IPS DF 4.7 (cell line): ENCODE measurements at regions not wholly inside any gene's neighbourhood (a gene's known extent, or its start where the extent isn't known, plus 50 kb on each side); places are given as distances from the start of the nearest gene placed in this dataset.

Experiments
- DNase-seq: peaks from one replicate; pipeline ENCODE4 v3.0.0-alpha.2; 2013; ENCODE audit warnings: low spot score; ENCODE audit errors: extremely low read depth

GRCh38 chr15:70334286-70334685 is 236.6 kb upstream of the TLE3 start:
- DNase-seq = no peak

- no peak for DNase-seq
Observed at GRCh38 chr15:70329179-70329578, 231.5 kb upstream of the TLE3 start.

DNA sequence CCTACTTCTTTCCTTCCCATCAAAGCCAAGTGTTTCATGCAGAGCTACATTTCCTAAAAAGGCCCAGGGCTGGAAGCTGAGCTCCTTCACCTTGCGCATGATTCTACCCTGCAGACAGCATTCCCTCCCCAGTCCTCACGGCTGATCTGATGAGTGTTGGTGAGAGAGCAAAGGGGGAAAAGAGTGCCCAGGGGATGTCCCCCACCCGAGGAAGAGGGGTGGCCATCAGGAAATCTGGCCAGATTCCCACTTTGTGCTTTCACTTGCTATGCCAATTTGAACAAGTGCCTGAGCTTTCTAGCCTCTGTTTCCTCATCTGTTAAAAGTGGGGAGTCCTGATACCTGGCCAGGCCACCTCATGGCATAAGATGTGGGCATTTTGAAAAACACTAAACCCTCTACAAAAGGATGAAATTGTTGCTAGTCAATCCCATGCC is 231.0 kb upstream of the TLE3 start:
- no peak for DNase-seq

DNA sequence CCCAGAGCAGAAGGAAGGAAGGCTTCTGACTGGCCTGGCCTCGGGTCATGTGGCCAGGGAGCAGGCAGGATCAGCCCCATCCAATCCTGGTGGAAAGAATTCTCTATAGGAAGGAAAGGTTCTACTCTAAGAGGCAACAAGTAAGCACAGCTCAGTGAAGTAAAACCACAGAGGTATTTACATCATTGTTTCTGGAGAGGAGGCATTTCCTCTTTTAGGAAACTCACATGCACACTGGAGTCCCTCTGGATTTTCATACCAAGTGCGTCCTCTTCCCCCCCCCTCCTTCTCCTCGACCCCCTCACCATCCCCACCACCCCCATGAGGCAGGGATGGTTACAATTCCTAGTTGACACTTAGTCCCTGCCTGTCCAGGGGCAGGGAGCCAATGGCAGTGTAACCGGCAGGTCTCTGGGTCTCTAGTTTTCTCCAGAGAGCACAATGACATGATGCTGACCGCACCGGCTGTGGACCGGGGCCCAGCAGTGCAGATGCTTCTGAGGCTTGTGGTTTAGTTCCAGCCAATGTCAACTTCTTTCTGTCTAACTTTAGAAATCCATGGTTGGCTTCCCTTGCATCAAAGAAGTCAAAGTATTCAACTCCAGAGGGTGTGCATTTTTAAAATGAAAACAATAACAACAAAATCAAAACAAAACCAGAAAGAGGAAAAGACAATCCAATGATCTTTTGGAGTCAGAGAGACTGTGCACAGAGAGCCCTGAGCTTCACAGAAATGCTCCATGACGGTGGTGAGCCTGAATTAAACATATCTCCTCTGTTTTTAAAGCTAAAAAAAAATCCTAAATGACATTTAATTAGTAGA is 230.3 kb upstream of the TLE3 start:
- no peak for DNase-seq

DNA sequence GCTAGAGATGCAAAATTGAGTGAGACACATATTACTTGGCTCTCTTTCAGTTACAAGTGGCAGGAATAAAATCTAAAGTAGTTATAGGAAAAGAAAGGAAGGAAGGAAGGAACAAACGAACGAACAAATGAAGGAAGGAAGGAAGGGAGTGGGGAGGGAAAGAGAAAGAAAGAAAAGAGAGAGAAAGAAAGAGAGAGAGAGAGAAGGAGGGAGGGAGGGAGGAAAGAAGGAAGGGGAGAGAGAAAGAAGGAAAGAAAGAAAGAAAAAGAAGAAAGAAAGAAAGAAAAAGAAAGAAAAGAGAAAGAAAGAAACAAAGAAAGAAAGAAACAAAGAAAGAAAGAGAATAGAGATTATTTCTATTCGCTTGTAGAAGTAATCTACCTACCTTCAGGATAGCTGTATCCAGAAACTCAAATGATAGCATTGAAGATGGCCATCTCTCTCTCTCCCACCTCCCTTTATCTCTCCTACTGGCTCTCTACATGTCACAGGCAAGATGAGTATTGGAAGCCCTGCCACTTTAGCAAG is 229.7 kb upstream of the TLE3 start:
- DNase-seq = no peak

DNA sequence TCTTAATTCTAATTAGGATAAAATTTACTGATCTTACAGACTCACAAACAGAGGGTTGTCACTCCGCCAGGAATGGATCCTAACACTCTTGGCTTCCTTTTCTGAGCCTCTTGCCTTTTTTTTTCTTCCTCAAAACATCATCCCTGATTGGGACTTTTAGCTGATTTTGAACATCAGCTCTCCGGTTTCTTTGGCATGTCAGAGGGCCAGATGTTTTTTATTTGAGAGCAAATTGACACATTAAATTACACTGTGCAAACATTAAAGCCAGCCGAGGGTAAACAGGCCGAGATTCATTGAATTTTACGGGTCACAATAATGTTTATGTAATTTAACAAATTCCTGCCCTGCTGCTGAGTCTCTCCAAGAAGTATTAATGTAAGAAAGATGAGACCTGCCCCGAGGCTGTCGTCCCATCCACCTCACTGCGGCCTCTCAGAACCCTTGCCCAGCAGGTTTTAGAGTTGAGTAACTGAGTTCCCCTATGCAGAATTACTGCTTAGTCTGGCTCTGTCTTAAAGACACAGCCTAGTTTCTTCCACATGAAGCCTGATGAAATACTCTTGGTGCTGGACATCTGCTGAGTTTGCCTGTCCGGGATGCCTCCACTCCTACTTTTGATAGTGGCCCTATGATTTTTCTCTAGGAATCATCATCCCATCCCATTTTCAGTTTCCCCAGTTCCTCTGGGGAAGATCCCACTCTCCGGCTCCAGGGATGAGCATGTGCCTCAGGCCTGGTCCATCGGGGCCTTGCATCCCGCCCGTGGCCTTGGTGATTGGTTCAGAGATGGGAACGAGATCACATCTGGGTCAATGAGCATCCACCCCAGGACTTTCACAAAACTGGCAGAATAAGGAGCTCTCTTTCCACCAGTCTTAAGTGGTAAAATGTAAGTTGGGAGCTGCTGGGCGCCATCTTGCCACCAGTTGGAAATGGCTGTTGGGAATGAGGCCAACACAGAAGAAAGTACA is 226.6 kb upstream of the TLE3 start:
- DNase-seq = no peak

DNA sequence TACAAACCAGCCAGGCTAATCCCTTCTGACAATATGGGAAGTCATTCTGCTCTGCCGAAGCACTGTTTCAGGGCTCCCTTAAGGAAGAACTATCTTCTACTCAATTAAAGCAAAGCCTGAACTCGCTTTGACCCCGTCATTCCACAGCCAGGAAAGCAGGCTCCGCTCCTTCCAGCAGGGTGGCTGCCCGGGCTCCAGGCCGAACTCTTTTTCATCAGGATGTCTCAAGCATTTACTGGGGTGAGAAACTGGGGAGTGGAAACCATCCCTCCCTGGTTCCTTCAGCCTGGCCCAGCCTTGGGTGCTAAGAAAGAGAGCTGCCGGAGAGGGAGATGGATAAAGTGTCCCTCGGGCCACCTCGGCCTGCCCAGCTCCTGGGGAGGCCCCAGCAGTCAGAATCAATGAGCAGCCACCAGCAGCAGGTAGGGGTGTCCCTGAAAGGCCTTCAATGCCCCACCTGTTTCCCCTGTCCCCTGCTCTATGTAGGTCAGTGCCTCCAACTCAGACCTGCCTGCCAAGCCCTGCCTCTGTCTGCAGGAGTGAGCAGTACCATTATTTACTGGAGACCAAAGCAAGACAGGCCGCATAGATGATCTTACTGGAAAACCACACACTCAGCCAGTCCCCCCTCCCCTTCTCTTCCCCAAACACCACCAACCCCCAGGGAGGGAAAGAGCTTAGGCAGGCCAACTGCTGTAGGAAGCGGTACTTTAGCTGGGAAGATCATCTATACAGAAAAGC is 225.6 kb upstream of the TLE3 start:
- no peak for DNase-seq

DNA sequence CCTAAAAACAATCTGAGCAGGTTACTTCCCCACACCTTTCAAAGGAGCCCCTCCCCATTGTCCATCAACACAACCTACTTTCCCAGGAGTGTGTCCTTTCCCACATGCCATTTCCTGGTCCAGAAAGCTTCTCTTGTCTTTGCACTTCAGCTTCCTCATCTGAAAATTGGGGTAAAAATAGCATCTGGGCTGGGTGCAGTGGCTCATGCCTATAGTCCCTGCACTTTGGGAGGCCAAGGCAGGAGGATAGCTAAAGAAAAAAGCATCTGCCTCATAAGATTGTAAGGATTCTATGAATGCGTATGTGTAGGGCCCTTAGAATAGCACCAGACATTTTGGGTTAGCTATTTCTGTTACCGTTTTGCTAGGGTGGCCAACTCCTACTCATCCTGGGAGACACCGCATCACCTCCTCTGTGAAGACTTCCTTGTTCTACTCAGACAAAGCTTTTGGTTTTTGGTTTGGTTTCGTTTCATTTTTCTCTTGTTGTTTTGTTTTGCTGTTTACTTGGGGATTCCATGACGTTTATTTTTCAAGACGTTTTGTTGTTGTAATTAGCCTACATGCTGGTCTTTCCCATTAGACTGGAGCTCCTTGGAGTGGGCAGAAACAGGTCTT is 224.4 kb upstream of the TLE3 start:
- DNase-seq = no peak

DNA sequence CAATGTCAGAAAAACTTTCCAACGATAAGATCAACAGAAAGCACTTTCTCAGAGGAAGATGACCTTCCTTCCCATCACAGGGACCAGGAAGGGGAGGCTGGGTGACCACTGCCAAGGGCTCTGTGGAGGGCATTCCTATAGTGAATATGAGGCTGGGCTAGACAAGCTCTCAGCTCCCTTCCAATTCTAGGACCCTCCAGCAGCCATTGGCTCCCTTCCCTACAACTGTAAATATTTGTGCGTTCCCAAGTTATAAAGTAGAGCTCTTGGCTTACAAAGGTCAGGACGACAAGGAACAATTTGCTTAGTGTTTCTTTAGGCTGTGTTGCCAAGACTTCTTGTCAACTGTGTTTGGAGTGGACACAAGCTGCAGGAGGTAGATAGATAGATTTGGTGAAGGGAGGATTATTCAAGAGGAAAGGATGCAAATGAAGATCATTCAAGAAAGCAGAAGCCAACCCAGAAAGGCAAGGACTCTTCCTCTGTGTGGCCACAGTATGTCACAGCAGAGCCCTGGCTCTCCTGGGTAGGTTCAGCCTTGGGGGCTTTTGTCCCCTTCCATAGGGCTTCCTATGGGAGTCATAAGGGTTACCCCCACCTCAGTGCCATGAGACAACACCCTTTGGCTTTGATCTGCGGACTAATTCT is 223.6 kb upstream of the TLE3 start:
- DNase-seq = no peak

- no peak for DNase-seq
Observed at GRCh38 chr15:70320482-70320881, 222.8 kb upstream of the TLE3 start.

- DNase-seq = no peak
Observed at GRCh38 chr15:70320077-70320476, 222.4 kb upstream of the TLE3 start.

DNA sequence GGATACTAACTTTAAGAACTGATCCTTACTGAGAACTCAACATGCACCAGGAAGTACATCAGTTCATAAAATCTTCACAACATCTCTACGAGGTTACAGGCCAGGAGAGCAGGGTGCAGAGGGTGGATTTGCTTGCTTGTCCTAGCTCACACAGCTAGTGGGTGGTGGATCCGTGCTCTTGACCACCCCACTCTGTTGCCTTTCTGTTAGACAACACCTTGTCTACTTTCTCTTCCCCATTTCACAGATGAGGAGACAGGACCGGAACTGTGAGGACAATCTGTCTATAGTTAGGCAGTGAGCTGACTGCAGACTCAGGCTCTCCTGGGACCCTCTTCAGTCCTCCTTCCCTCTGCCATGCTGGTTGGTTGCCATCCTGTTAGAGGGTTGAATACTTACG is 221.7 kb upstream of the TLE3 start:
- DNase-seq = no peak

GRCh38 chr15:70318594-70319465 is 221.1 kb upstream of the TLE3 start:
- DNase-seq = no peak

DNA sequence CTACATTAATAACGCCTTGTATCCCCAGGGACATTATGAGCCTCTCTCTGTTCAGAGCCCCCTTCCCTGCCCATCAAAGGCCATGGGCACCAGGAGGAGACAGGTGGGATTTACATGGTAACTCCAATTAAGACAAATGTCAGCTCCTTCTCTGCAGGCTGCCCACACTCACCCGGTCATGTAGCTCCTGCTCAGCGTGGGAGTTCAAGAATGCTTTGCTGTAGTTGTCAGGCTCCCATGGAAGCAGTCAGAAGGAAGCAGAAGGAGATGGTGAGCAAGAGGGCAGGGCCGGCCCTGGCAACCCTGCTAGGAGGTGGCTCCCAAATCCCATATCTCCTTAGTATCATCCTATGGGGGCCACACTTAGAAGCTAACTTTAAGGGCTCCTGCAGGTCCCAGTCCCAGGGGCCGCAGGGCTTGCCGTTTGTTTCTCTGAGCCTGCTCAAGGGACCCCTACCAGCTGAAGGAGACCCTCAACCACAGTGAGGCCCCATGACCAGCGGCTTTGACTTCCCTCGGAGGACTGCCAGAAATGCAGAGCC is 218.4 kb upstream of the TLE3 start:
- no peak for DNase-seq

- DNase-seq = no peak
Observed at GRCh38 chr15:70315431-70315830, 217.7 kb upstream of the TLE3 start.

DNA sequence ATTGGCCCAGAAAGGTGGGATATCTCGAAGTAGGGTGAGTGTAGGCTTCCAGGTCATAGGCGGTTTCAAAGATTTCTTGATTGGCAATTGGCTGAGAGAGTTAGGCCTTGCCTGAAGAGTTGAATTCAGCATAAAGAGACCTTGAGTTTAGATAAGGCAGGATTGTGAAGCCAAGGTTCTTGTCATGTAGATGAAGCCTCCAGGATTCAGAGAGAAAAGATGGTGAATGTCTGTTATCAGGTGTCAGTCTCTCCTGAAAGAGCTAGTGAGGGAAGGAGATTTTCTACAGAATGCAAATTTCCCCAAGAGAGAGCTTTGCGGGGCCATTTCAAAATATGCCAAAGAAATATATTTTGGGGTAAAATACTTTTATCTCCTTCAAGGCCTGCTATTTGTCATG is 217.0 kb upstream of the TLE3 start:
- no peak for DNase-seq

GRCh38 chr15:70314018-70314354 is 216.3 kb upstream of the TLE3 start:
- no peak for DNase-seq

DNA sequence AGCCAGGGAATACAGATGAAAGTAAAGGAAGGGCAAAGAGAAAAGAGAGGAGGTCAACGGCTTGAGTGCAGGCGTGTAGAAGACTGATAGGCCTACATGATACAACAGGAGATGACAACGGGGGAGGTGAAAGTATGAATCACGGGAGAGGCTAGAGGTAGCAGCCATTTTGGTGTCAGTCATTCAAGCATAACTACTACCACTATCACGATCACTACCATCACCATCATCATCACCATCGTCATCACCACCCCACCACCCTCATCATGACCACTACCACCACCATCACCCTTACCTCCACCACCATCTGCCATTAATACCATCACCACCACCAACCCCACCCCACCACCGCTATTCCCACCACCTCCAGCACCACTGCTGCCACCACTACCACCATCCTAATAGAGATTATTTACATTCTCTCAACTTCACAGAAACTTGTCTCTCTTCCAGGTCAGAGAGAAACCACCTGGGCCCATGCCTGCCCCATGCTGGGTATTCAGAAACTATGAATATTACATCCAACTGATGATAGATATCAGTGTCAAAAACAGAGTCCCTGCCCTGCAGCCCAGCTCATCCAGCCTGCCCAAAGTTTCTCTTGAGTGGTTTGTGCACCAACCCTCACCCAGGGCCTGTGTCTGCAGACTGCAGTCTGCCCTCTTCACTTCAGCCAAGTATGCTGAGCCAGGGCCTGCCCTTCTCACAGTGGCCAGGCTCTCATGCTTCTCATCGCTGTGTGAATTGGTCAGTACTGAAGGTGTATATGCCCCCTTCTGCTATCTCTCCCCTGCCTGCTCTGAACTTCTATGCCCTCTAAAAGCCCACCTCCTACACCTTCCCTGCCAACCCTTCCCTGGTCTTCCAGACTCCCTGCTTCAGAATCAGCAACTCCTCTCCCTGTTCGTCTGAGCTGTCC is 215.6 kb upstream of the TLE3 start:
- no peak for DNase-seq
